ENCODE measurements at regions not wholly inside any gene's neighbourhood (a gene's known extent, or its start where the extent isn't known, plus 50 kb on each side); places are given as distances from the start of the nearest gene placed in this dataset.
A peak's percentile ranks its signal among the peaks of the same experiment; 100 is the strongest.

DNA sequence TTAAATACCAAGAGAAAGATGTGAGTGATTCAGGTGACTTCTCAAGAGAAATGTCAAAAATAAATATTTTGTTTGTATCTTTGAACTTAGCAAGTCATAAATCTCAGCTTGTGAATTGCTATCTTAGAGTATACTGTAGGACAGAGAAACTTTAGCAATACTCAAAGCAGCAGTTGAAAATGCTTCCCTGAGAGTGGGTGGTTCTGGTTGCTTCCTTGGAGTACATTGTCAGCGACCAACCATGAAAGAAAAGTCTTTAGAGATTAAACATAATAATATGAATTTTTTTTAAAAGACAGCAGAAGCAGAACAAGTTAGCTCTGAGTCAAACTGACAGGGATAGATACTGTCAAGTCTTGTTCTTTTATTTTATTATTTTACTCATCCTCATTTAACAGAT lies 86.8 kb upstream of the OSBPL8 start:
- H2BK120ac ChIP-seq (ENCODE audit: insufficient read depth, low read length, poor library complexity): no peak overlapping the region
- H2AFZ ChIP-seq (ENCODE audit: insufficient read depth, low read length, poor library complexity): no peak overlapping the region
- H3K14ac ChIP-seq (ENCODE audit: low read length): no peak overlapping the region
- WGBS (ENCODE audit: extremely low coverage, insufficient coverage, insufficient read length): no CpG with 5 or more reads among the region's 1 CpG
- no peaks in the 10 kb centered on the region for H3K79me1 ChIP-seq (ENCODE audit: low read length)
- no peak overlapping the region for H2BK5ac ChIP-seq (ENCODE audit: low read depth, low read length, poor library complexity)
- H3K9me3 ChIP-seq (ENCODE audit: insufficient read depth, low read depth, low read length): peaks cover 5% of the 10 kb centered on the region
- H3K27me3 ChIP-seq (ENCODE audit: insufficient read depth, low read length): no peaks in the 10 kb centered on the region
- H3K79me2 ChIP-seq (ENCODE audit: control insufficient read depth, insufficient read depth, low read length, poor library complexity): no peaks in the 10 kb centered on the region
- H3K4me3 ChIP-seq (ENCODE audit: low read depth, low read length): no peak overlapping the region
- no peak overlapping the region for H4K91ac ChIP-seq (ENCODE audit: low read depth, low read length)
- no peak overlapping the region for H3K23ac ChIP-seq (ENCODE audit: low read length)
- no peak overlapping the region for H4K8ac ChIP-seq (ENCODE audit: low read depth, low read length)
- H3K36me3 ChIP-seq (ENCODE audit: control insufficient read depth in 1 of 2, insufficient read depth in 2 of 2, low read length in 2 of 2): no peaks in the 10 kb centered on the region
- no peak overlapping the region for H2AK5ac ChIP-seq (ENCODE audit: low read length)
- H4K12ac ChIP-seq (ENCODE audit: low read depth, low read length): no peak overlapping the region
- H3K4me2 ChIP-seq (ENCODE audit: low read length): no peak overlapping the region
- DNase-seq: no peak
- H3K9ac ChIP-seq (ENCODE audit: low read length): no peak overlapping the region
- no peak overlapping the region for H3K4ac ChIP-seq (ENCODE audit: low read depth, low read length)
- no peak overlapping the region for H3K27ac ChIP-seq (ENCODE audit: low read depth, low read length)
- H2BK12ac ChIP-seq (ENCODE audit: low read length): no peak overlapping the region
- H3K18ac ChIP-seq (ENCODE audit: low read length): no peak overlapping the region
- peaks cover 2 to 3% of the 10 kb centered on the region in 2 experiments for H3K4me1 ChIP-seq (ENCODE audit: control insufficient read depth in 1 of 2, insufficient read depth in 2 of 2, low read length in 2 of 2)

DNA sequence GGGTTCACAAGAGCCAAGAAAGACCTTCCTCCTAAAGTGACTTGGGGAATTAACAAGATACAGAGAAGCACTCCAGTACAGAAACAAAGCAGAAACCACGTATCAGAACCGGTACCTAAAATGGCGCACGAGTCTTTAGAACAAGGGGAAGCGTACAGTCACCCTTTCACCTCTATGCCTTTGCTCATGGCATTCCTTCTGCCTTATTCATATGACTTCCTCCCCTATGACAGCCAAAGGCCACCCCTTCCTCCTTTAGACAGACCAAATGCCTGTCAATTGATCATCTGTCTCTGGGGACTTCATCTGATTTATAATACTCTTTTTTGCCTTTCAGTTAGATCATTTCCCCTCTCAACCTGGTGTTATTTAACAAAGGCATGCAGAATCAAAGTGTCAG lies 89.5 kb upstream of the OSBPL8 start:
- no peak overlapping the region for H3K4me3 ChIP-seq (ENCODE audit: low read depth, low read length)
- no peak overlapping the region for H3K18ac ChIP-seq (ENCODE audit: low read length)
- no peak overlapping the region for H2BK120ac ChIP-seq (ENCODE audit: insufficient read depth, low read length, poor library complexity)
- H4K91ac ChIP-seq (ENCODE audit: low read depth, low read length): no peak overlapping the region
- no peak overlapping the region for H4K8ac ChIP-seq (ENCODE audit: low read depth, low read length)
- H2BK12ac ChIP-seq (ENCODE audit: low read length): no peak overlapping the region
- no peaks in the 10 kb centered on the region for H3K79me1 ChIP-seq (ENCODE audit: low read length)
- H3K23ac ChIP-seq (ENCODE audit: low read length): no peak overlapping the region
- no peak overlapping the region for H3K9ac ChIP-seq (ENCODE audit: low read length)
- no peak overlapping the region for H3K4me2 ChIP-seq (ENCODE audit: low read length)
- no peak overlapping the region for H2AK5ac ChIP-seq (ENCODE audit: low read length)
- no peaks in the 10 kb centered on the region for H3K79me2 ChIP-seq (ENCODE audit: control insufficient read depth, insufficient read depth, low read length, poor library complexity)
- H3K27ac ChIP-seq (ENCODE audit: low read depth, low read length): no peak overlapping the region
- H3K27me3 ChIP-seq (ENCODE audit: insufficient read depth, low read length): no peaks in the 10 kb centered on the region
- no peak overlapping the region for H3K4ac ChIP-seq (ENCODE audit: low read depth, low read length)
- WGBS (ENCODE audit: extremely low coverage, insufficient coverage, insufficient read length): no CpG with 5 or more reads among the region's 5 CpGs
- H2AFZ ChIP-seq (ENCODE audit: insufficient read depth, low read length, poor library complexity): no peak overlapping the region
- peaks cover 2 to 3% of the 10 kb centered on the region in 2 experiments for H3K4me1 ChIP-seq (ENCODE audit: control insufficient read depth in 1 of 2, insufficient read depth in 2 of 2, low read length in 2 of 2)
- no peak overlapping the region for H2BK5ac ChIP-seq (ENCODE audit: low read depth, low read length, poor library complexity)
- peaks cover 5% of the 10 kb centered on the region for H3K9me3 ChIP-seq (ENCODE audit: insufficient read depth, low read depth, low read length)
- no peak overlapping the region for H4K12ac ChIP-seq (ENCODE audit: low read depth, low read length)
- peak; percentile 23 to 63 for DNase-seq
- no peaks in the 10 kb centered on the region for H3K36me3 ChIP-seq (ENCODE audit: control insufficient read depth in 1 of 2, insufficient read depth in 2 of 2, low read length in 2 of 2)
- H3K14ac ChIP-seq (ENCODE audit: low read length): no peak overlapping the region

GRCh38 chr12:76652402-76652801 lies 92.8 kb upstream of the OSBPL8 start:
- no peak overlapping the region for H3K27ac ChIP-seq (ENCODE audit: low read depth, low read length)
- peaks cover 2 to 3% of the 10 kb centered on the region in 2 experiments for H3K4me1 ChIP-seq (ENCODE audit: control insufficient read depth in 1 of 2, insufficient read depth in 2 of 2, low read length in 2 of 2)
- no peak overlapping the region for H3K4me2 ChIP-seq (ENCODE audit: low read length)
- no peak overlapping the region for H3K18ac ChIP-seq (ENCODE audit: low read length)
- H3K14ac ChIP-seq (ENCODE audit: low read length): no peak overlapping the region
- no peak overlapping the region for H3K4ac ChIP-seq (ENCODE audit: low read depth, low read length)
- no peak overlapping the region for H4K91ac ChIP-seq (ENCODE audit: low read depth, low read length)
- H2AK5ac ChIP-seq (ENCODE audit: low read length): no peak overlapping the region
- H3K9ac ChIP-seq (ENCODE audit: low read length): no peak overlapping the region
- no peak overlapping the region for H2BK120ac ChIP-seq (ENCODE audit: insufficient read depth, low read length, poor library complexity)
- H2AFZ ChIP-seq (ENCODE audit: insufficient read depth, low read length, poor library complexity): no peak overlapping the region
- H2BK12ac ChIP-seq (ENCODE audit: low read length): no peak overlapping the region
- no peak overlapping the region for H4K8ac ChIP-seq (ENCODE audit: low read depth, low read length)
- no peak for DNase-seq
- no peaks in the 10 kb centered on the region for H3K27me3 ChIP-seq (ENCODE audit: insufficient read depth, low read length)
- WGBS (ENCODE audit: extremely low coverage, insufficient coverage, insufficient read length): no CpG with 5 or more reads among the region's 4 CpGs
- no peaks in the 10 kb centered on the region for H3K36me3 ChIP-seq (ENCODE audit: control insufficient read depth in 1 of 2, insufficient read depth in 2 of 2, low read length in 2 of 2)
- H3K4me3 ChIP-seq (ENCODE audit: low read depth, low read length): no peak overlapping the region
- no peak overlapping the region for H3K23ac ChIP-seq (ENCODE audit: low read length)
- H3K79me2 ChIP-seq (ENCODE audit: control insufficient read depth, insufficient read depth, low read length, poor library complexity): no peaks in the 10 kb centered on the region
- no peaks in the 10 kb centered on the region for H3K79me1 ChIP-seq (ENCODE audit: low read length)
- H2BK5ac ChIP-seq (ENCODE audit: low read depth, low read length, poor library complexity): no peak overlapping the region
- no peaks in the 10 kb centered on the region for H3K9me3 ChIP-seq (ENCODE audit: insufficient read depth, low read depth, low read length)
- no peak overlapping the region for H4K12ac ChIP-seq (ENCODE audit: low read depth, low read length)

DNA sequence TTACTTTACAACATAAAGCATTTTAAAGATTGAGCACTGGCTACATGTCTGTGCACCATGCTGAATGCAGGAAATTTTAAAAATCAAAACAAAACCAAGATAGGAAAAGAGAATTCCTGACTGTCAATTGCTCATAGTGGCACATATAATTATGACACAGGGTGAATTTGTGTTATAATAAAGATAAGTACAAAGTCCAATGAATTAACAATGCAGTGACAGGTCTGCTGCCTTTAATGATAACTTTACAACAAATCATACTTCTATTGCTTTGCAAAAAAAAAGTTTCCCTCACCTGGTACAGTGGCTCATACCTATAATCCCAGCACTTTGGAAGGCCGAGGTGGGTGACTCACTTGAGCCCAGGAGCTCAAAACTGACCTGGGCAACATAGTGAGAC lies 93.8 kb upstream of the OSBPL8 start:
- Histone ChIP-seq H2AK5ac (ENCODE audit: low read length) (no peak overlapping the region), H3K79me1 (ENCODE audit: low read length) (no peaks in the 10 kb centered on the region), H2BK120ac (ENCODE audit: insufficient read depth, low read length, poor library complexity) (no peak overlapping the region), H3K36me3 (ENCODE audit: control insufficient read depth in 1 of 2, insufficient read depth in 2 of 2, low read length in 2 of 2) (no peaks in the 10 kb centered on the region), H3K4ac (ENCODE audit: low read depth, low read length) (no peak overlapping the region), H3K4me2 (ENCODE audit: low read length) (no peak overlapping the region), H4K91ac (ENCODE audit: low read depth, low read length) (no peak overlapping the region), H3K9me3 (ENCODE audit: insufficient read depth, low read depth, low read length) (no peaks in the 10 kb centered on the region), H2AFZ (ENCODE audit: insufficient read depth, low read length, poor library complexity) (no peak overlapping the region), H2BK12ac (ENCODE audit: low read length) (no peak overlapping the region), H2BK5ac (ENCODE audit: low read depth, low read length, poor library complexity) (no peak overlapping the region), H3K9ac (ENCODE audit: low read length) (no peak overlapping the region), H4K12ac (ENCODE audit: low read depth, low read length) (no peak overlapping the region), H3K27ac (ENCODE audit: low read depth, low read length) (no peak overlapping the region), H3K23ac (ENCODE audit: low read length) (no peak overlapping the region), H3K14ac (ENCODE audit: low read length) (no peak overlapping the region), H3K4me1 (ENCODE audit: control insufficient read depth in 1 of 2, insufficient read depth in 2 of 2, low read length in 2 of 2) (peaks cover 2 to 3% of the 10 kb centered on the region in 2 experiments), H3K18ac (ENCODE audit: low read length) (no peak overlapping the region), H3K27me3 (ENCODE audit: insufficient read depth, low read length) (no peaks in the 10 kb centered on the region), H3K4me3 (ENCODE audit: low read depth, low read length) (no peak overlapping the region), H3K79me2 (ENCODE audit: control insufficient read depth, insufficient read depth, low read length, poor library complexity) (no peaks in the 10 kb centered on the region), H4K8ac (ENCODE audit: low read depth, low read length) (no peak overlapping the region)
- DNase-seq: no peak
- no CpG with 5 or more reads among the region's 1 CpG for WGBS (ENCODE audit: extremely low coverage, insufficient coverage, insufficient read length)

Data from trophoblast cell (in vitro differentiated cells and primary cell).